ENCODE measurements at regions not wholly inside any gene's neighbourhood (a gene's known extent, or its start where the extent isn't known, plus 50 kb on each side); places are given as distances from the start of the nearest gene placed in this dataset.

GRCh38 chr6:48229841-48230240 is 118.8 kb upstream of the PTCHD4 start:
- no peak overlapping the region for H3K27ac Mint-ChIP-seq
- no peak overlapping the region for H3K4me2 ChIP-seq (ENCODE audit: insufficient read depth, insufficient read length, low read length)
- H4K5ac ChIP-seq (ENCODE audit: insufficient read length, low read depth, low read length) = no peak overlapping the region
- no peaks in the 10 kb centered on the region; a peak in 3 of 4 replicates for H3K4me1 Mint-ChIP-seq
- H2BK15ac ChIP-seq (ENCODE audit: low read depth, low read length) = no peak overlapping the region
- H3K27ac ChIP-seq (ENCODE audit: insufficient read length, low read depth, low read length) = no peak overlapping the region
- H2BK5ac ChIP-seq (ENCODE audit: insufficient read length, low read length) = no peak overlapping the region
- no CpG with 5 or more reads among the region's 2 CpGs for whole genome bisulfite sequencing (ENCODE audit: extremely low coverage, insufficient read length, low lambda C conversion rate)
- H3K14ac ChIP-seq (ENCODE audit: insufficient read depth, low read length) = no peak overlapping the region
- no peaks in the 10 kb centered on the region for H3K27me3 Mint-ChIP-seq (ENCODE audit: low read depth)
- no peaks in the 10 kb centered on the region for H3K27me3 ChIP-seq (ENCODE audit: insufficient read depth, low read length)
- no peaks in the 10 kb centered on the region for H3K23me2 ChIP-seq (ENCODE audit: insufficient read length, low read depth, low read length, poor library complexity, severe bottlenecking)
- H3K9me3 Mint-ChIP-seq = no peaks in the 10 kb centered on the region
- H2AK5ac ChIP-seq (ENCODE audit: insufficient read length, low read length) = no peak overlapping the region
- H3K23ac ChIP-seq (ENCODE audit: insufficient read length, low read depth, low read length) = no peak overlapping the region
- H2BK12ac ChIP-seq (ENCODE audit: insufficient read length, low read depth, low read length) = no peak overlapping the region
- no peaks in the 10 kb centered on the region for H3K9me3 ChIP-seq (ENCODE audit: control insufficient read depth, low read depth, low read length)
- no peak overlapping the region for H3K4ac ChIP-seq (ENCODE audit: low read depth, low read length)
- DNase-seq = no peak
- H3K9ac ChIP-seq (ENCODE audit: extremely low read depth, insufficient read length, low read length) = no peak overlapping the region
- H3K56ac ChIP-seq (ENCODE audit: insufficient read length, low read depth, low read length) = no peak overlapping the region
- TF ChIP-seq CTCF (conservative IDR thresholded peaks at IDR 0.05) = no peak
- H3K4me3 Mint-ChIP-seq = no peak overlapping the region
- no peaks in the 10 kb centered on the region for H4K20me1 ChIP-seq (ENCODE audit: control insufficient read depth, insufficient read depth, insufficient read length)
- H3K79me1 ChIP-seq (ENCODE audit: insufficient read depth, low read depth, low read length, poor library complexity, severe bottlenecking) = no peaks in the 10 kb centered on the region
- no peaks in the 10 kb centered on the region for H3K79me2 ChIP-seq (ENCODE audit: insufficient read depth, low read length)
- H4K91ac ChIP-seq (ENCODE audit: insufficient read length, low read depth, low read length) = no peak overlapping the region
- H2BK20ac ChIP-seq (ENCODE audit: low read depth, low read length, poor library complexity, severe bottlenecking) = no peak overlapping the region
- no peaks in the 10 kb centered on the region for H3K36me3 Mint-ChIP-seq (ENCODE audit: insufficient read depth in 1 of 3, low read depth in 3 of 3)
- no peaks in the 10 kb centered on the region for H3K4me1 ChIP-seq (ENCODE audit: insufficient read depth, low read length)
- H2BK120ac ChIP-seq (ENCODE audit: low read depth, low read length, poor library complexity, severe bottlenecking) = no peak overlapping the region
- H4K8ac ChIP-seq (replicated peaks; ENCODE audit: insufficient read length, low read depth, low read length) = no peak overlapping the region
- no peak overlapping the region for H3T11ph ChIP-seq (ENCODE audit: low read length)
- H2AFZ ChIP-seq (ENCODE audit: low read length) = no peak overlapping the region
- H3K18ac ChIP-seq (ENCODE audit: insufficient read length, low read depth, low read length) = no peak overlapping the region

Data from H9 (cell line).